GM18511 (cell line): ENCODE measurements at regions not wholly inside any gene's neighbourhood (a gene's known extent, or its start where the extent isn't known, plus 50 kb on each side); places are given as distances from the start of the nearest gene placed in this dataset.
"Not testable (repeated sequence)": the region's sequence is repeated elsewhere in the genome, so short reads cannot be mapped to it uniquely, and the experiment has no call there.

Experiments
- ATAC-seq: cut with Tn5 transposase; IDR thresholded peaks from one replicate; pipeline ENCODE4 v1.9.1; 2021; ENCODE audit warnings: mild to moderate bottlenecking, moderate library complexity; ENCODE audit not compliant: unreplicated experiment

- ATAC-seq, result no peak
Measured at GRCh38 chr11:41519696-41520095, 60.2 kb upstream of the LRRC4C start.

- ATAC-seq, result no peak
Measured at GRCh38 chr11:41522391-41522790, 62.9 kb upstream of the LRRC4C start.

GRCh38 chr11:41522899-41523672 is 63.6 kb upstream of the LRRC4C start:
- ATAC-seq, result no peak

- no peak for ATAC-seq
Measured at GRCh38 chr11:41527530-41527929, 68.1 kb upstream of the LRRC4C start.

GRCh38 chr11:41532413-41532812 is 73.0 kb upstream of the LRRC4C start:
- no peak for ATAC-seq

GRCh38 chr11:41533761-41534160 is 74.3 kb upstream of the LRRC4C start:
- no peak for ATAC-seq

- ATAC-seq, result no peak
Measured at GRCh38 chr11:41534391-41534790, 74.9 kb upstream of the LRRC4C start.

GRCh38 chr11:41534861-41535260 is 75.4 kb upstream of the LRRC4C start:
- ATAC-seq, result no peak

- ATAC-seq, result no peak
Measured at GRCh38 chr11:41536021-41536568, 76.6 kb upstream of the LRRC4C start.

GRCh38 chr11:41544902-41545301 is 85.5 kb upstream of the LRRC4C start:
- not testable (repeated sequence) for ATAC-seq

GRCh38 chr11:41578421-41579051 is 119.1 kb upstream of the LRRC4C start:
- no peak for ATAC-seq

GRCh38 chr11:41579546-41579945 is 120.1 kb upstream of the LRRC4C start:
- no peak for ATAC-seq

GRCh38 chr11:41609511-41609910 is 150.1 kb upstream of the LRRC4C start:
- no peak for ATAC-seq

GRCh38 chr11:41612415-41612814 is 153.0 kb upstream of the LRRC4C start:
- ATAC-seq, result no peak

GRCh38 chr11:41613326-41613725 is 153.9 kb upstream of the LRRC4C start:
- no peak for ATAC-seq

GRCh38 chr11:41622707-41623359 is 163.4 kb upstream of the LRRC4C start:
- no peak for ATAC-seq

GRCh38 chr11:41659985-41660384 is 200.5 kb upstream of the LRRC4C start:
- ATAC-seq, result no peak

- no peak for ATAC-seq
Measured at GRCh38 chr11:41660585-41660984, 201.1 kb upstream of the LRRC4C start.

GRCh38 chr11:41665441-41666360 is 206.2 kb upstream of the LRRC4C start:
- no peak for ATAC-seq

GRCh38 chr11:41666951-41667653 is 207.7 kb upstream of the LRRC4C start:
- no peak for ATAC-seq
